ENCODE measurements at regions not wholly inside any gene's neighbourhood (a gene's known extent, or its start where the extent isn't known, plus 50 kb on each side); places are given as distances from the start of the nearest gene placed in this dataset.
"Not testable (repeated sequence)": the region's sequence is repeated elsewhere in the genome, so short reads cannot be mapped to it uniquely, and the experiment has no call there.

DNA sequence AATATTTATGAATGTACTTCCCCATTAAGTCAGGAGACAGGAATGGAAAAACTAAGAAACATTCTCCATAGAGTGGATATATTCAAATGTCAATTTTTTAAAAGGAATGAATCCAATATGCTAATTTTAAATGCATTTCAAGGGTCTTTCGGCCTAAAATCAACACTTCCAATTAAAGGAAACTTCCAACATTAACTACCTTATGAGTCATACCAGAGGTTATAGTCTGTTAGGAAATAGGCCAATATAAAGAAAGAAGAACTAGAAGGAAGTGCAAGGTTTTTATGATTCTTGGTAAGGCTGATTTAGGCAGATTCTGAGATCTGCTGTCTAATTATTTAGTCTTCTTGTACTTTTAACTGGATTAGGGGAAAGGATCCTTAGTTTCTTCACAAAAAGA, 260.1 kb upstream of the EDNRA start:
- TF ChIP-seq, protein P1, sequence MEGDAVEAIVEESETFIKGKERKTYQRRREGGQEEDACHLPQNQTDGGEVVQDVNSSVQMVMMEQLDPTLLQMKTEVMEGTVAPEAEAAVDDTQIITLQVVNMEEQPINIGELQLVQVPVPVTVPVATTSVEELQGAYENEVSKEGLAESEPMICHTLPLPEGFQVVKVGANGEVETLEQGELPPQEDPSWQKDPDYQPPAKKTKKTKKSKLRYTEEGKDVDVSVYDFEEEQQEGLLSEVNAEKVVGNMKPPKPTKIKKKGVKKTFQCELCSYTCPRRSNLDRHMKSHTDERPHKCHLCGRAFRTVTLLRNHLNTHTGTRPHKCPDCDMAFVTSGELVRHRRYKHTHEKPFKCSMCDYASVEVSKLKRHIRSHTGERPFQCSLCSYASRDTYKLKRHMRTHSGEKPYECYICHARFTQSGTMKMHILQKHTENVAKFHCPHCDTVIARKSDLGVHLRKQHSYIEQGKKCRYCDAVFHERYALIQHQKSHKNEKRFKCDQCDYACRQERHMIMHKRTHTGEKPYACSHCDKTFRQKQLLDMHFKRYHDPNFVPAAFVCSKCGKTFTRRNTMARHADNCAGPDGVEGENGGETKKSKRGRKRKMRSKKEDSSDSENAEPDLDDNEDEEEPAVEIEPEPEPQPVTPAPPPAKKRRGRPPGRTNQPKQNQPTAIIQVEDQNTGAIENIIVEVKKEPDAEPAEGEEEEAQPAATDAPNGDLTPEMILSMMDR (IDR thresholded peaks at IDR 0.05; ENCODE audit: borderline replicate concordance, insufficient read depth, low read depth, low read length): no peak
- H3K4me3 ChIP-seq (ENCODE audit: low read depth, low read length): no peak overlapping the region

DNA sequence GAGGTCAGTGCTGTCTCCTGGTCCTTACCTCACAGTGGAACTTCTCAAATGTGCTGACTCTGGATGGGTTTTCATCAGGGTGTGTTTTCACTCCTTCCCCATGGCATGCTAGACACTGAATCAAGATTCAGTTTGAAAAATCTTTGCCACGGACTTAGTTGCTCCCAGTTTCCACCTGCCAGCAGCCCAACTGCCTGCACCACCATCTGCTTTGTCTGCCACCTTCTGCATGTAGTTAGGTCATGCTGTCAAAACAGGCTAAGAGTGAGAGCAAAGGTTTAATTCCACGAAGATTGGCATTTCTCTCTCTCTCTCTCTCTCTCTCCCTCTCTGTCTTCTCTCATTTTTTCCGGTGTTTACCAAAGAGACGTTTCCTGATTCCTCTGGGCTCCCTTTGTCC, 258.0 kb upstream of the EDNRA start:
- TF ChIP-seq, protein P1 (IDR thresholded peaks at IDR 0.05; ENCODE audit: borderline replicate concordance, insufficient read depth, low read depth, low read length): no peak
- no peak overlapping the region for H3K4me3 ChIP-seq (ENCODE audit: low read depth, low read length)

DNA sequence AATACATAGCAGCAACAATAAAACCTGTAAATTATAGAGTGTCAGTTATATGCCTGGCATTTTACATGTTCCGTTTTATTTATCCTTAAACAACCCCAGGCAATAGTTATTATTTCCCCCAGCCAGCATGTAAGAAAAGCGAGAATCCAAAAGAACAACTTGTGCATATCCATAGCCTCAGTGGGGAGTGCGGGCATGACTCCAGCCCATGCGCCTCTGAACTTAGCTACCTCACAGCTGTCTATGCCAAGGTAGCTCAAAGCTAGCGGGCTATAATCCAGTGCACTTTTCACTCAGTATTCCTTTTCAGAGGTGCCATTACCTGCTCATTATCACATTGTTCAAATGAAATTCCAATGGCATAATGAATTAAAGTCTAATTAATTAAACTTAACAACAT, 257.3 kb upstream of the EDNRA start:
- H3K4me3 ChIP-seq (ENCODE audit: low read depth, low read length): no peak overlapping the region
- TF ChIP-seq, protein P1 (IDR thresholded peaks at IDR 0.05; ENCODE audit: borderline replicate concordance, insufficient read depth, low read depth, low read length): no peak

DNA sequence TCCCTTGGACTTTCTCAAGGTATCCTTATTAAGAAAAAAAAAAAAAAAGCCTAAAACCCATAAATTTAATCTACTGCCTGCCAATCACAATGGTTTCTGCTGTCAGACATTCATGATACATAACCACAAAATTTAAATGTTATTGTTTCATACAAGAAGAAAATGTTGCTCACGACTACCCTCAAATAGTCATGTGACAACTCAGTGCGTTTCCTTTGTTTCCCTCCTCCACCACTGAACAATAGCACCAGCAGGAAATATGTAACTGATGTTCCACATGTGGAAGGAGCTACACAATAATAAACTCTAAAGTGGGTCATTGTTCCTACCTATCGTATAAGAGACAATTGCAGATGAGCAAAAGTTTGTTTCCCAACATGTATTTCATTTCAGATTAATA, 244.1 kb upstream of the EDNRA start:
- TF ChIP-seq, protein P1 (IDR thresholded peaks at IDR 0.05; ENCODE audit: borderline replicate concordance, insufficient read depth, low read depth, low read length): no peak
- no peak overlapping the region for H3K4me3 ChIP-seq (ENCODE audit: low read depth, low read length)

DNA sequence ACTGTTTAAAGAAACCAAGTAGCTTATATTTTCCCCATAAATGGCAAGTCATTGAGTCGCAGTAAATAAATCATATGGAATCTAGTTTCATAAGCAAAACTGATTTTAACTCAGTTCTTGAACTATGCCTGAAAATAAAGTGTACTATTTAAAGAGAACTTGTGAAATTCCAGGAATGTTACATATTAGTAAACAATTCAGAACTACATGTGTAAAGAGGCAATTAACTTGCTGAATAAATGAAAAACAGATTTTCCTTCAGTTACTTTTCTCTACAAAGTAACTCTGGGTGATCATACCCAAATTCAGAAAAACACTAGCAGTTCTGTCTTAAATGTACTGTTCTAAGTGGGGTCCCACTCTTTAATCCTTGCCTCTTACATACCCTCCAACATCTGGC, 236.1 kb upstream of the EDNRA start:
- TF ChIP-seq, protein P1 (IDR thresholded peaks at IDR 0.05; ENCODE audit: borderline replicate concordance, insufficient read depth, low read depth, low read length): no peak
- H3K4me3 ChIP-seq (ENCODE audit: low read depth, low read length): no peak overlapping the region

- no peak overlapping the region for H3K4me3 ChIP-seq (ENCODE audit: low read depth, low read length)
- TF ChIP-seq, protein P1 (IDR thresholded peaks at IDR 0.05; ENCODE audit: borderline replicate concordance, insufficient read depth, low read depth, low read length): no peak
Observed at GRCh38 chr4:147246096-147246495, 234.8 kb upstream of the EDNRA start.

GRCh38 chr4:147246528-147246927, 234.4 kb upstream of the EDNRA start:
- H3K4me3 ChIP-seq (ENCODE audit: low read depth, low read length): not testable (repeated sequence)

GRCh38 chr4:147247579-147247978, 233.3 kb upstream of the EDNRA start:
- TF ChIP-seq, protein P1 (IDR thresholded peaks at IDR 0.05; ENCODE audit: borderline replicate concordance, insufficient read depth, low read depth, low read length): no peak
- H3K4me3 ChIP-seq (ENCODE audit: low read depth, low read length): no peak overlapping the region

Measured in GM12875 (cell line).